Small intestine (tissue), 7 donors: ENCODE measurements at regions not wholly inside any gene's neighbourhood (a gene's known extent, or its start where the extent isn't known, plus 50 kb on each side); places are given as distances from the start of the nearest gene placed in this dataset.

ENCODE experiments used
- DNase-seq, 2 donors: peaks; one replicate each; pipeline versions ENCODE4 v3.0.0 to v3.0.0-alpha.2; 2013
- FAIRE-seq: peaks from 2 replicates; lab custom pipeline; 2012; peaks lifted over from hg19 to GRCh38; lab: Jason Lieb, UNC
- H3K27ac ChIP-seq, 3 donors: one replicate each; pipeline ENCODE4 v1.5.1; 2013; ENCODE audit warnings: low read length in 2 of 3, mild to moderate bottlenecking in 2 of 3, control low read depth in 1 of 3, inconsistent platforms in 1 of 3, low read depth in 1 of 3, moderate library complexity in 1 of 3
- H3K27me3 ChIP-seq, 3 donors: one replicate each; pipeline ENCODE4 v1.6.1; 2013; ENCODE audit warnings: low read length in 3 of 3, inconsistent platforms in 1 of 3; ENCODE audit not compliant: control insufficient read depth in 3 of 3, insufficient read depth in 3 of 3
- H3K36me3 ChIP-seq, 3 donors: one replicate each; pipeline ENCODE4 v1.6.1; 2013; ENCODE audit warnings: low read length in 3 of 3, inconsistent platforms in 1 of 3, low read depth in 1 of 3, mild to moderate bottlenecking in 1 of 3, moderate library complexity in 1 of 3; ENCODE audit not compliant: control insufficient read depth in 3 of 3, insufficient read depth in 2 of 3
- H3K4me1 ChIP-seq, 3 donors: one replicate each; pipeline ENCODE4 v1.6.1; 2013; ENCODE audit warnings: low read length in 2 of 3, inconsistent platforms in 1 of 3, low read depth in 1 of 3, mild to moderate bottlenecking in 1 of 3, moderate library complexity in 1 of 3; ENCODE audit not compliant: control insufficient read depth in 3 of 3, insufficient read depth in 2 of 3
- H3K4me3 ChIP-seq, 3 donors: one replicate each; pipeline ENCODE4 v1.5.1; 2013; ENCODE audit warnings: low read length in 3 of 3, control low read depth in 1 of 3, inconsistent platforms in 1 of 3, low read depth in 1 of 3, mild to moderate bottlenecking in 1 of 3, moderate library complexity in 1 of 3
- H3K9me3 ChIP-seq, 2 donors: one replicate each; pipeline ENCODE4 v1.6.1; 2013; ENCODE audit warnings: low read depth in 1 of 2, low read length in 1 of 2; ENCODE audit not compliant: control insufficient read depth in 2 of 2, insufficient read depth in 1 of 2
- WGBS, 3 donors: extraction: QIAGEN DNeasy Blood & Tissue Kit; methylation state at CpG; one replicate each; pipeline ENCODE4 v1.1.7; 2013; 5-methylcytosine and 5-hydroxymethylcytosine counted together
- donor health status: healthy with polysubstance abuse.
- donor health status: control.
- donor health status: control.
- donor health status: Bipolar disorder and iron deficiency.
- donor health status: healthy.

- no peak overlapping the region for H3K27ac ChIP-seq
- DNase-seq (no peak), FAIRE-seq (no peak)
- H3K4me3 ChIP-seq, result no peak overlapping the region
- H3K27me3 ChIP-seq, result peaks cover 0 to 6% (median 0%) of the 10 kb centered on the region in 3 donors
- H3K36me3 ChIP-seq, result no peaks in the 10 kb centered on the region
- H3K4me1 ChIP-seq, result no peaks in the 10 kb centered on the region
- no peaks in the 10 kb centered on the region for H3K9me3 ChIP-seq
- 79 to 96% (median 87%) methylated on average over 17 of the region's 17 CpGs for WGBS, 3 donors
Measured at GRCh38 chrX:39516427-39516841, 581.3 kb downstream of the BCOR start.

- Histone ChIP-seq H3K27ac (peak overlapping the region in 1 of 3 donors; percentile 53), H3K4me1 (no peaks in the 10 kb centered on the region), H3K27me3 (peaks cover 0 to 6% (median 0%) of the 10 kb centered on the region in 3 donors), H3K4me3 (no peak overlapping the region), H3K36me3 (no peaks in the 10 kb centered on the region), H3K9me3 (no peaks in the 10 kb centered on the region)
- DNase-seq, result no peak
- WGBS, 3 donors, result 55 to 68% (median 65%) methylated on average over 13 to 16 of the region's 16 CpGs
- no peak for FAIRE-seq
Measured at GRCh38 chrX:39518476-39519029, 579.2 kb downstream of the BCOR start.

- peaks cover 0 to 6% (median 0%) of the 10 kb centered on the region in 3 donors for H3K27me3 ChIP-seq
- DNase-seq (peak in 1 of 2 donors; percentile 9), FAIRE-seq (no peak)
- peaks cover 0 to 5% of the 10 kb centered on the region in 2 donors for H3K9me3 ChIP-seq
- 27 to 55% (median 40%) methylated on average over 19 of the region's 19 CpGs for WGBS, 3 donors
- no peaks in the 10 kb centered on the region for H3K4me1 ChIP-seq
- no peak overlapping the region for H3K4me3 ChIP-seq
- H3K36me3 ChIP-seq, result no peaks in the 10 kb centered on the region
- H3K27ac ChIP-seq, result peak overlapping the region in 1 of 3 donors; percentile 53
Measured at GRCh38 chrX:39519030-39519488, 578.7 kb downstream of the BCOR start.

DNA sequence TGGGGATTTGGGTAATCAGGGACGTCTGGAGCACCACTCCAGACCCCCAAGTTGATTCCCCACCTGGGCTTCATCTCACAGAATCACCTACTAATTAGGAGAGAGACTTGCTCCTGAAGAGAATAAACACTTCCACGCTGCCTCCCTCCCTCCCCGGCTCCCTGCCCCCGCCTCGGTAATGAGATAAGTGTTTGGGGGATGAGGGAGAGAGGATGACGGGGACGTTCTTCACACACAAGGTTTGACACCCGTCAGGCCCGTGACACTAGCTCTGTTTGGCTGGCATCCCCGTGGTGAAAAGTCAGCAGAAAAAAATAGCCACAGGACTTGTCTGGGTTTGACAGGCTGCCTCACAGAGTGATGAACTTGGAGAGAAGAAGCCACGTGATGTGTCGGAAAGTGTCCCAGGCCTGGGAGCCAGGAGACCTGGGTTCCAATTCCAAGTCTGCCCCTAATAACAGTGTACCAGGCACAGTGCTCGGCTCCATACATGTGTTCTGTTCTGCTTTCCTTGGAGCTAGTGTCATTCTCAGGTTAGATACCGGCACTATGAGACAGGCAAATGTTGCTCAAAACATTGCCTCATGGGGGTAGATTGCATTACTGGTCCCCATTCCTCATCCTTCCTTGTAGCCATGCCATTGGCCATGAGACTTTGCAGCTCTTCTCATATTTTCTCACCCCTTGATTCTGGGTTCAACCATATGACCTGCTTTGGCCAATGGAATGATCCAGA, 578.0 kb downstream of the BCOR start:
- 49 to 64% (median 63%) methylated on average over 14 of the region's 14 CpGs for WGBS, 3 donors
- Histone ChIP-seq H3K36me3 (no peaks in the 10 kb centered on the region), H3K27me3 (peaks cover 0 to 6% (median 0%) of the 10 kb centered on the region in 3 donors), H3K4me3 (no peak overlapping the region), H3K27ac (peak overlapping the region in 1 of 3 donors; percentile 38), H3K9me3 (peaks cover 0 to 6% of the 10 kb centered on the region in 2 donors), H3K4me1 (no peaks in the 10 kb centered on the region)
- FAIRE-seq (no peak), DNase-seq (no peak)

DNA sequence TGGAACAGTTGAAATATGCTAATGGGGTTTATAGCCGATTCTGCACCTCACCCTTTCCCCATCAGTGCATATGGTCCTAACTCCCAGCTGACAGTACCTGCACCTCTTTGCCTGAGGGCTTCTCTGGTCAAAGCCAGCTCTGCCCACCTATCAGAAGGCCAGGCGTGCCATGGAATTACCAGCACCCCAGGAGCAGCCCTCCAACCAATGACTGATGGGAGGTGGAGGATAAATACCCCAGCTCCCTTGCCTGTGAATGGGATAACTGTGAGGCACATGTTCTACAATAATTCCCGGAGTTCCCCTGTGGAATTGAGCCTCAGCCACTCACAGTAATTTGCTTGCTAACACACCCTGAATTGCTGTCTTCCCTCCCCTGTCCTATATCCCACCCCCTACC, 572.0 kb downstream of the BCOR start:
- Histone ChIP-seq H3K27me3 (no peaks in the 10 kb centered on the region), H3K36me3 (no peaks in the 10 kb centered on the region), H3K9me3 (peaks cover 0 to 6% of the 10 kb centered on the region in 2 donors), H3K4me3 (no peak overlapping the region), H3K4me1 (no peaks in the 10 kb centered on the region), H3K27ac (no peak overlapping the region)
- no peak for FAIRE-seq
- DNase-seq, result no peak
- WGBS, 3 donors, result 65 to 92% (median 88%) methylated on average over 2 to 3 of the region's 3 CpGs

DNA sequence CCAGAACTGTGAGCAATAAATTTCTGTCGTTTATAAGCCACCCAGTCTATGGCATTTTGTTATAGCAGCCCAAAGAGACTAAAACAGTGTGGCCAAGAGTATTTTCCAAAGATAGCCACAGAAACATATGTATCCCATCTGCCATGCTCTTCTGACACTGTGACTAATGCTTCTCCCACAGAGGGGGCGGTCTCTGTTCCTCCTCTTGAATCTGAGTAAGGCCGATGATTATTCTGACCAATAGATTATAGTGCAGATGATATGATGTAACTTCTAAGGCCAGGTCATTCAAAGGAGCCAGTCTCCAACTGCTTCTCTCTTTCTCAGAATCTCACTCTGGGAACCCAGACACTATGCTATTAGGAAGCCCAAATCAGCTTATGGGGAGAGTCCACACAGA, 570.7 kb downstream of the BCOR start:
- Histone ChIP-seq H3K4me1 (no peaks in the 10 kb centered on the region), H3K36me3 (no peaks in the 10 kb centered on the region), H3K9me3 (peaks cover 0 to 6% of the 10 kb centered on the region in 2 donors), H3K4me3 (no peak overlapping the region), H3K27ac (no peak overlapping the region), H3K27me3 (no peaks in the 10 kb centered on the region)
- WGBS, 3 donors, result 76 to 87% (median 77%) methylated on average over 3 of the region's 3 CpGs
- no peak for DNase-seq
- FAIRE-seq, result no peak

GRCh38 chrX:39528161-39528916, 569.4 kb downstream of the BCOR start:
- Histone ChIP-seq H3K4me3 (no peak overlapping the region), H3K4me1 (no peaks in the 10 kb centered on the region), H3K27me3 (no peaks in the 10 kb centered on the region), H3K9me3 (peaks cover 0 to 6% of the 10 kb centered on the region in 2 donors), H3K36me3 (no peaks in the 10 kb centered on the region), H3K27ac (no peak overlapping the region)
- no peak for DNase-seq
- 73 to 87% (median 77%) methylated on average over 9 of the region's 9 CpGs for whole genome bisulfite sequencing, 3 donors
- FAIRE-seq, result no peak

DNA sequence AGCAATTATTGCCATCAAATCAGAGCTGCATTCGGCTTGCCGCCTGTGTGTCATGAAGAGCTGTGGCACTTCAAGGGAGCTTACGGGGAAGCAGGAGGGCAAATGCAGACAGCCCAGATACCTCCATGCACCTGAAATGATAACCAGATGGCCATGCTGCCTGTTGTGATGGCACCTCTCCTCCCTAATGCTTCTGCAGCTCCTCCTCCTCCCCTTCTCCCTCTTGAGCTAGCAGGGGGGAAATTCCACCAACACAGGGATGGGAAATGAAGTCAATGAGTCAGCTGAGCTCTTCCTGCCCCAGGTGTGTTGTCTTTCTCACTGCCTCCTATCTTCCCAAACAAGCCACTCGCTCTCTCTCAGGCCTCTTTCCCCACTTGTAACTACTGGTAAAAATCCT, 565.0 kb downstream of the BCOR start:
- no peaks in the 10 kb centered on the region for H3K4me1 ChIP-seq
- WGBS, 3 donors, result 86 to 87% (median 86%) methylated on average over 4 of the region's 4 CpGs
- no peak overlapping the region for H3K4me3 ChIP-seq
- no peaks in the 10 kb centered on the region for H3K27me3 ChIP-seq
- H3K36me3 ChIP-seq, result no peaks in the 10 kb centered on the region
- FAIRE-seq (no peak), DNase-seq (no peak)
- no peak overlapping the region for H3K27ac ChIP-seq
- H3K9me3 ChIP-seq, result no peaks in the 10 kb centered on the region
